Tibial nerve (tissue), 4 donors: ENCODE measurements at regions not wholly inside any gene's neighbourhood (a gene's known extent, or its start where the extent isn't known, plus 50 kb on each side); places are given as distances from the start of the nearest gene placed in this dataset.

Experiments
- EP300 ChIP-seq, 2 donors: sonication (generic); formaldehyde crosslinking; IDR thresholded peaks; one replicate each; pipeline ENCODE4 v1.6.1; 2017; ENCODE audit warnings: antibody characterized with exemption in 2 of 2, mild to moderate bottlenecking in 1 of 2
- POLR2A ChIP-seq, 2 donors: fragments of 450-650 bp; IDR thresholded peaks; one replicate each; pipeline ENCODE4 v1.6.1; 2017; ENCODE audit warnings: antibody characterized with exemption in 2 of 2, mild to moderate bottlenecking in 2 of 2, moderate library complexity in 2 of 2
- TF ChIP-seq, protein P1 (sequence below), 5 experiments: fragments of 200-600 bp in 3 of 5; fragments of 450-650 bp in 2 of 5; sonication (generic) in 3 of 5; IDR thresholded peaks; one replicate each; pipeline ENCODE4 v1.5.1; 2016 to 2019; ENCODE audit warnings: antibody characterized with exemption in 5 of 5, mild to moderate bottlenecking in 3 of 5, moderate library complexity in 2 of 5

DNA sequence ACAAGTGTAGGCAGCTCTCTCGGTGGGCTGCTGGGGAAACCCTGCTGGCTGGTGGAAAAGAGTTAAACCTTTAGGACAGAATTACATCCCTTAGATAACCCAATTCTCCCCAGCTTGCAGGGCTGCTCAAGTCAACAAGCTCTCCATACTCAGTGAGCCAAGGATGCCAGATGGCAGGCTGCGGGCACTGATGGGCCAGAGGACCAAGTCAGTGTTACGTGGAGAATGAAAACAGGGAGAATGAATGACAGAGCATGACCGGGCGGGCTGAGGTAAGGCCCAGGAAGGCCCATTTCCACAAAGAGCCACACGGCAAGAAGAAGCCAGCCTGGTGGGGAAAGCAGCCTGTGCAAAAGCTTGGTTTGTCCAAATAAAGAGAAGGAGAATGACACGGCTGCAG, 58.7 kb upstream of the CD93 start:
- TF ChIP-seq POLR2A (IDR thresholded peaks at IDR 0.05), result no peak
- TF ChIP-seq, protein P1, sequence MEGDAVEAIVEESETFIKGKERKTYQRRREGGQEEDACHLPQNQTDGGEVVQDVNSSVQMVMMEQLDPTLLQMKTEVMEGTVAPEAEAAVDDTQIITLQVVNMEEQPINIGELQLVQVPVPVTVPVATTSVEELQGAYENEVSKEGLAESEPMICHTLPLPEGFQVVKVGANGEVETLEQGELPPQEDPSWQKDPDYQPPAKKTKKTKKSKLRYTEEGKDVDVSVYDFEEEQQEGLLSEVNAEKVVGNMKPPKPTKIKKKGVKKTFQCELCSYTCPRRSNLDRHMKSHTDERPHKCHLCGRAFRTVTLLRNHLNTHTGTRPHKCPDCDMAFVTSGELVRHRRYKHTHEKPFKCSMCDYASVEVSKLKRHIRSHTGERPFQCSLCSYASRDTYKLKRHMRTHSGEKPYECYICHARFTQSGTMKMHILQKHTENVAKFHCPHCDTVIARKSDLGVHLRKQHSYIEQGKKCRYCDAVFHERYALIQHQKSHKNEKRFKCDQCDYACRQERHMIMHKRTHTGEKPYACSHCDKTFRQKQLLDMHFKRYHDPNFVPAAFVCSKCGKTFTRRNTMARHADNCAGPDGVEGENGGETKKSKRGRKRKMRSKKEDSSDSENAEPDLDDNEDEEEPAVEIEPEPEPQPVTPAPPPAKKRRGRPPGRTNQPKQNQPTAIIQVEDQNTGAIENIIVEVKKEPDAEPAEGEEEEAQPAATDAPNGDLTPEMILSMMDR (IDR thresholded peaks at IDR 0.05), result no peak
- TF ChIP-seq EP300 (IDR thresholded peaks at IDR 0.05), result no peak
